ENCODE measurements at regions not wholly inside any gene's neighbourhood (a gene's known extent, or its start where the extent isn't known, plus 50 kb on each side); places are given as distances from the start of the nearest gene placed in this dataset.

DNA sequence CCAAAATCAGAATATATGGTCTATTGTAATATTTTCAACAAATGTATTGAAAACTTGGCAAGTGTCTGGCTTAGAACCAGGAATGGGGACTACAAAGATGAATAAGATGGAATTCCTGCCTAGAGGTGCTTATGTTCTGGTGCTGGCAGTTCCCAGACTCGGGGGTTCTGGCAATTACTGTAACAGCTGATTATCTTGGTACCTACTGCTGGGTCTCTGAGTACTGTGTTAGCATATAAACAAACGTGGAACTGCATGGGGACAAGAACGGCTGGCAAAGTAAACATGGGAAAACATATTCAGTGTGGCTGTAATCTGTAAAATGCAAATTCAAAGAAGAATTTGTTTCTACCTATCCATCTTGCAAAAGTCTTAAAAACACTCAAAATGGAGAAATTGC lies 89.9 kb downstream of the SLC24A2 start:
- intact Hi-C loops (cut with micrococcal nuclease; ENCODE audit: unreplicated experiment), result no loop called here
- TF ChIP-seq, protein P1, sequence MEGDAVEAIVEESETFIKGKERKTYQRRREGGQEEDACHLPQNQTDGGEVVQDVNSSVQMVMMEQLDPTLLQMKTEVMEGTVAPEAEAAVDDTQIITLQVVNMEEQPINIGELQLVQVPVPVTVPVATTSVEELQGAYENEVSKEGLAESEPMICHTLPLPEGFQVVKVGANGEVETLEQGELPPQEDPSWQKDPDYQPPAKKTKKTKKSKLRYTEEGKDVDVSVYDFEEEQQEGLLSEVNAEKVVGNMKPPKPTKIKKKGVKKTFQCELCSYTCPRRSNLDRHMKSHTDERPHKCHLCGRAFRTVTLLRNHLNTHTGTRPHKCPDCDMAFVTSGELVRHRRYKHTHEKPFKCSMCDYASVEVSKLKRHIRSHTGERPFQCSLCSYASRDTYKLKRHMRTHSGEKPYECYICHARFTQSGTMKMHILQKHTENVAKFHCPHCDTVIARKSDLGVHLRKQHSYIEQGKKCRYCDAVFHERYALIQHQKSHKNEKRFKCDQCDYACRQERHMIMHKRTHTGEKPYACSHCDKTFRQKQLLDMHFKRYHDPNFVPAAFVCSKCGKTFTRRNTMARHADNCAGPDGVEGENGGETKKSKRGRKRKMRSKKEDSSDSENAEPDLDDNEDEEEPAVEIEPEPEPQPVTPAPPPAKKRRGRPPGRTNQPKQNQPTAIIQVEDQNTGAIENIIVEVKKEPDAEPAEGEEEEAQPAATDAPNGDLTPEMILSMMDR (conservative IDR thresholded peaks at IDR 0.05), result no peak
- TF ChIP-seq EZH2 (IDR thresholded peaks at IDR 0.05; ENCODE audit: low read depth), result no peak
- DNase-seq, result no peak
- no TSS peak for BruUV-seq (replicated peaks)
- Histone ChIP-seq H3K36me3 (ENCODE audit: low read depth) (no peaks in the 10 kb centered on the region), H4K20me1 (ENCODE audit: insufficient read depth) (no peaks in the 10 kb centered on the region), H3K27ac (no peak overlapping the region), H3K4me1 (replicated peaks; ENCODE audit: insufficient read depth) (no peaks in the 10 kb centered on the region), H3K9me3 (ENCODE audit: insufficient read depth, low read depth) (no peaks in the 10 kb centered on the region), H2AFZ (no peak overlapping the region), H3K4me3 (no peak overlapping the region), H3K79me2 (ENCODE audit: low read depth) (no peaks in the 10 kb centered on the region), H3K9me2 (ENCODE audit: insufficient read depth) (no peaks in the 10 kb centered on the region), H3F3A (ENCODE audit: insufficient read depth, low read depth) (no peaks in the 10 kb centered on the region), H3K4me2 (no peak overlapping the region), H3K27me3 (ENCODE audit: insufficient read depth, low read depth) (peaks cover 3% of the 10 kb centered on the region; the same call in 1 of the 2 replicates)
- POLR2A ChIA-PET (ENCODE audit: unreplicated experiment), result no interaction called here
- CTCF ChIA-PET, result no interaction called here

DNA sequence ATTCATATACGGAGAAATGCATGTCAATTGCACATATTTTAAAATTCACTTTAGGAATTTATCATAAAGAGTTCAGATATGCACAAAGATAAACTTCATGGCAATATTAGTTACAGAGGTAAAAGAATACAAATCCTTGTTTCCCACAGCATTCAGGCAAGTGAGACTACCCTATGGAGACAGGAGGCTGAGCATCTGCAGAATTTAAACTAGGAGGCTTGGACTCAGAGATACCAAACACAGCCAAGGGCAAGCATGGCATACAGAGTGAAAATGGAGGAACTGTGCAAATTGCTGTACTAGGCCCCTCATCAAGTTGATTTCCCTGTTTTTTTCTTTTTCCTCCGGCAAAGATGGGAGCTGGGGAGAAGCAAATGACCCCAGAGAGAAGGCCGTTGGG lies 94.2 kb downstream of the SLC24A2 start:
- no peak overlapping the region for H3K4me2 ChIP-seq
- CTCF ChIA-PET, result no interaction called here

DNA sequence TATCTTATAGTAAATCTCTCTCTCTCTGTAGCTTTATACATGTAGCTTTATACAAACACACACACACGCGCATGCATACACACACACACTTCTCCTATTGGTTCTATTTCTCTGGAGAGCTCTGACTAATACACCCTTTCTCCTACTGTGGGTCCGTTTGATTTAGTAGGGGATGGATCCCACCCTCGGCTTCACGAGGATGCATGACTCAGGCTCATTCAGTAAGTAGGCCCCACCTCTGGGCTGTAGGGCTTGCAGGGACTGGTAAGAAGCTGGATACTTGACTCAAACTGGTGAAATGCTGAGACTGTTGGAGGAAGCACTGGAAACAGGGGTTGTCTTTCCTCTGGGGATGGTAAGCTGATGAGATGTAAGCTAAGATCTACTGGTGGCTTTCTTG lies 98.7 kb downstream of the SLC24A2 start:
- Histone ChIP-seq H3K36me3 (ENCODE audit: low read depth) (no peaks in the 10 kb centered on the region), H4K20me1 (ENCODE audit: insufficient read depth) (no peaks in the 10 kb centered on the region), H3K4me2 (no peak overlapping the region), H3K4me1 (replicated peaks; ENCODE audit: insufficient read depth) (no peaks in the 10 kb centered on the region), H2AFZ (no peak overlapping the region), H3K27me3 (ENCODE audit: insufficient read depth, low read depth) (no peaks in the 10 kb centered on the region), H3K9me3 (ENCODE audit: insufficient read depth, low read depth) (no peaks in the 10 kb centered on the region), H3K79me2 (ENCODE audit: low read depth) (no peaks in the 10 kb centered on the region), H3K4me3 (no peak overlapping the region), H3K27ac (no peak overlapping the region), H3K9me2 (ENCODE audit: insufficient read depth) (no peaks in the 10 kb centered on the region), H3F3A (ENCODE audit: insufficient read depth, low read depth) (no peaks in the 10 kb centered on the region)
- CTCF ChIA-PET, result no interaction called here
- intact Hi-C loops (cut with micrococcal nuclease; ENCODE audit: unreplicated experiment), result no loop called here
- no peak for DNase-seq
- POLR2A ChIA-PET (ENCODE audit: unreplicated experiment), result no interaction called here
- no TSS peak for BruUV-seq (replicated peaks)
- TF ChIP-seq, protein P1 (conservative IDR thresholded peaks at IDR 0.05), result no peak
- no peak for TF ChIP-seq EZH2 (IDR thresholded peaks at IDR 0.05; ENCODE audit: low read depth)

More for the DNA sequence above, 94.2 kb downstream of the SLC24A2 start:
- intact Hi-C loops (cut with micrococcal nuclease; ENCODE audit: unreplicated experiment), result no loop called here
- TF ChIP-seq, protein P1 (conservative IDR thresholded peaks at IDR 0.05), result no peak
- TF ChIP-seq EZH2 (IDR thresholded peaks at IDR 0.05; ENCODE audit: low read depth), result no peak
- no peak overlapping the region for H2AFZ ChIP-seq
- no peaks in the 10 kb centered on the region for H3F3A ChIP-seq (ENCODE audit: insufficient read depth, low read depth)
- BruUV-seq (replicated peaks), result no TSS peak
- no peaks in the 10 kb centered on the region for H3K79me2 ChIP-seq (ENCODE audit: low read depth)
- no peaks in the 10 kb centered on the region for H3K4me1 ChIP-seq (replicated peaks; ENCODE audit: insufficient read depth)
- no peaks in the 10 kb centered on the region for H3K9me3 ChIP-seq (ENCODE audit: insufficient read depth, low read depth)
- H3K4me3 ChIP-seq, result no peak overlapping the region
- H3K36me3 ChIP-seq (ENCODE audit: low read depth), result no peaks in the 10 kb centered on the region
- no peaks in the 10 kb centered on the region for H3K9me2 ChIP-seq (ENCODE audit: insufficient read depth)
- no peak for DNase-seq
- no peaks in the 10 kb centered on the region for H4K20me1 ChIP-seq (ENCODE audit: insufficient read depth)
- no peaks in the 10 kb centered on the region for H3K27me3 ChIP-seq (ENCODE audit: insufficient read depth, low read depth)
- POLR2A ChIA-PET (ENCODE audit: unreplicated experiment), result no interaction called here
- no peak overlapping the region for H3K27ac ChIP-seq

Data from PC-9 (cell line).